Pancreas (tissue), 10 donors: ENCODE measurements at regions not wholly inside any gene's neighbourhood (a gene's known extent, or its start where the extent isn't known, plus 50 kb on each side); places are given as distances from the start of the nearest gene placed in this dataset.

Source experiments
- ATAC-seq, 4 donors: fragments of 200-7000 bp; cut with Tn5 transposase; one replicate each; pipeline versions ENCODE4 v1.8.0 to v1.9.1; 2020; ENCODE audit warnings: mild to moderate bottlenecking in 4 of 4, moderate library complexity in 4 of 4
- DNase-seq, 6 donors: peaks; one replicate each; pipeline ENCODE4 v3.0.0-alpha.2; 2020
- FAIRE-seq: peaks from 2 replicates; lab custom pipeline; 2012; peaks lifted over from hg19 to GRCh38; lab: Jason Lieb, UNC
- H3K27ac ChIP-seq, 4 donors: fragments of 200-600 bp; sonication (generic); 1 replicate in 3 of 4; 2 replicates in 1 of 4; pipeline versions ENCODE4 v1.5.0 to v1.8.0; 2020
- H3K27me3 ChIP-seq, 4 donors: fragments of 200-600 bp; one replicate each; pipeline ENCODE4 v1.8.0; 2021
- H3K36me3 ChIP-seq, 3 donors: fragments of 200-600 bp; sonication (generic) in 1 of 3; one replicate each; pipeline versions ENCODE4 v1.5.0 to v1.8.0; 2020 to 2021
- H3K4me1 ChIP-seq, 3 donors: fragments of 200-600 bp; one replicate each; pipeline ENCODE4 v1.8.0; 2021
- H3K4me3 ChIP-seq, 4 donors: fragments of 200-600 bp; sonication (generic) in 2 of 4; one replicate each; pipeline versions ENCODE4 v1.5.0 to v1.8.0; 2020 to 2021
- H3K9me3 ChIP-seq, 4 donors: fragments of 200-600 bp; one replicate each; pipeline ENCODE4 v1.8.0; 2021
- CTCF ChIP-seq, 4 donors: fragments of 200-600 bp; sonication (generic) in 3 of 4; IDR thresholded peaks; one replicate each; pipeline versions ENCODE4 v1.5.0 to v1.8.0; 2021; ENCODE audit warnings: antibody characterized with exemption in 4 of 4
- WGBS, 2 donors: extraction: QIAGEN DNeasy Blood & Tissue Kit; methylation state at CpG; one replicate each; pipeline ENCODE4 v1.1.7; 2013; 5-methylcytosine and 5-hydroxymethylcytosine counted together
- intact Hi-C, 3 donors: fragments of 100-400 bp; cut with DNase I; formaldehyde crosslinking; loops; one replicate each; pipeline versions ENCODE4 v1.11.1 to v1.14.2; 2022
- donor health status: healthy with polysubstance abuse.
- donor health status: DM: no; HTN: no; CAD: no; lungs with moderate emphysema.
- donor health status: DM: no; HTN: no; CAD: no.
- donor health status: control.
- donor health status: control.
- donor health status: Bipolar disorder and iron deficiency.
- donor health status: DM: yes; HTN: yes; CAD: no.
- donor health status: DM: no; HTN: no; CAD: no.
- donor health status: DM: no; HTN: no; CAD: no.
- donor health status: DM: yes; HTN: yes; CAD: no.

- Histone ChIP-seq H3K9me3 (no peaks in the 10 kb centered on the region), H3K36me3 (no peaks in the 10 kb centered on the region), H3K27ac (no peak overlapping the region), H3K4me1 (no peaks in the 10 kb centered on the region), H3K4me3 (no peak overlapping the region), H3K27me3 (no peaks in the 10 kb centered on the region)
- TF ChIP-seq CTCF (IDR thresholded peaks at IDR 0.05), result no peak
- no peak for DNase-seq
- no peak for FAIRE-seq
- ATAC-seq, result no peak
- WGBS, 2 donors, result 31 to 33% methylated on average over 2 of the region's 2 CpGs
- intact Hi-C loops, result no loop called here
Measured at GRCh38 chr2:207269038-207269437, 103.3 kb upstream of the KLF7 start.

- no peak for TF ChIP-seq CTCF (IDR thresholded peaks at IDR 0.05)
- ATAC-seq (no peak), FAIRE-seq (no peak), DNase-seq (no peak)
- H3K27me3 ChIP-seq, result no peaks in the 10 kb centered on the region
- H3K4me3 ChIP-seq, result no peak overlapping the region
- 84 to 87% methylated on average over 5 of the region's 5 CpGs for WGBS, 2 donors
- no peaks in the 10 kb centered on the region for H3K36me3 ChIP-seq
- H3K27ac ChIP-seq, result no peak overlapping the region
- H3K9me3 ChIP-seq, result no peaks in the 10 kb centered on the region
- intact Hi-C loops, result no loop called here
- H3K4me1 ChIP-seq, result no peaks in the 10 kb centered on the region
Measured at GRCh38 chr2:207274530-207275189, 108.9 kb upstream of the KLF7 start.

DNA sequence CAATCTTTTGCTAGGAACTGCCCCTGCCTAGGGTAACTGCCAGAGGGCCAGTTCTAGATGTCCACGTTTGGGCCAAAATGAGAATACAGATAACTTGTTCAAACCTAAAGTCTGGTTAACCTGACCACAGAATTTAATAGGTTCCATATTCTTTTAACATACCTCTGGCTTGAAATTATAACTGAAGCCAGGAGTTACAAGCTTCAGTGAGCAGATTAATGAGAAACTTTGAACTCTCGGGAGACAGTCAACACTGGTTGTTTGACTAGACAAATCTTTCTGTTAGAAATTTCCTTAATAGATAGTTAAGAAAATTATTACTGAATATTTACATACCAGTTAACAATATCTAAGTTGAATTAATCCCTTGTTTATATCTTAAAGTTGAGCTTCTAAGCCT is 110.0 kb upstream of the KLF7 start:
- H3K27ac ChIP-seq, result no peak overlapping the region
- ATAC-seq (no peak), DNase-seq (no peak), FAIRE-seq (no peak)
- no peaks in the 10 kb centered on the region for H3K36me3 ChIP-seq
- TF ChIP-seq CTCF (IDR thresholded peaks at IDR 0.05), result no peak
- intact Hi-C loops, result no loop called here
- H3K9me3 ChIP-seq, result no peaks in the 10 kb centered on the region
- no peaks in the 10 kb centered on the region for H3K4me1 ChIP-seq
- H3K4me3 ChIP-seq, result no peak overlapping the region
- 27 to 37% methylated on average over 2 of the region's 2 CpGs for WGBS, 2 donors
- no peaks in the 10 kb centered on the region for H3K27me3 ChIP-seq

DNA sequence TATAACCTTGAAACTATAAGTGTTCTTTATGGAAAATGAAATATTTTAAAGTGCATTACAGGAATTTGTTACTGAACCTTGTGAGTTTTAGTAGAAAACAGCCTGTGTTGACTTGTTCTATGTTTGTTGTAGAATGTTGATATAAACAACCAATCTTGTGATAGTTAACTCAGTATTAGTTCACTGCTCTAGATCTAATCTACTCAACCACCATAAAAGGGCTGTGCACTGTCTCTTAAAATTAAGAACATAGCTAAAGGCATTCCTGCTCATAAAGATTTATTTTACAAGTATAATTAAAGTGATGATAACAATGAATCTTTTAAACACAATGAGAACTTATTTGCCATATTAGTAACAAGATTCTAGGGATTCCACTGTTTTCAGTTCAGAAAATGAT is 110.5 kb upstream of the KLF7 start:
- Histone ChIP-seq H3K27me3 (no peaks in the 10 kb centered on the region), H3K4me1 (no peaks in the 10 kb centered on the region), H3K9me3 (no peaks in the 10 kb centered on the region), H3K4me3 (no peak overlapping the region), H3K36me3 (no peaks in the 10 kb centered on the region), H3K27ac (no peak overlapping the region)
- intact Hi-C loops, result no loop called here
- ATAC-seq, result no peak
- no peak for DNase-seq
- FAIRE-seq, result no peak
- no peak for TF ChIP-seq CTCF (IDR thresholded peaks at IDR 0.05)

DNA sequence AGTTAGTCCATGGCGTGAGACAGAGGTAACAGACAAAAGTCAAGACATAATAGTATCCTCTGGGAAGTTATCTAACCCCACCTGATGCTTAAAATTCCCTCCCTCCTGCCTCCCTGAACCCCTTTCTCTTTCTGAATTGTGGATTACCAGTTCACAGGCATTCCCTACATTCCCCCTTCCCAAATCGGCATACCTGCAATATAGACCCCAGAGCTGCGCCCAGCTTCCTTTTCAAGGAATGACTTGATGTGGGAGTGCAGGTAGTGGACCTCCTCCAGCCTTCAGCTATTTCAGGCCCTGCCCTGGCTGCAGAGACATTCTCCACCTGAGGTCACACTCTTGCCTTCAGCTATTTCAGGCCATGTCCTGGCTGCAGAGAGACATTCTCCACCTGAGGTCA is 111.1 kb upstream of the KLF7 start:
- Histone ChIP-seq H3K27ac (no peak overlapping the region), H3K4me1 (no peaks in the 10 kb centered on the region), H3K9me3 (no peaks in the 10 kb centered on the region), H3K27me3 (no peaks in the 10 kb centered on the region), H3K36me3 (no peaks in the 10 kb centered on the region), H3K4me3 (no peak overlapping the region)
- 71 to 84% methylated on average over 3 of the region's 3 CpGs for WGBS, 2 donors
- DNase-seq (no peak), FAIRE-seq (no peak), ATAC-seq (no peak)
- no peak for TF ChIP-seq CTCF (IDR thresholded peaks at IDR 0.05)
- intact Hi-C loops, result no loop called here
